ENCODE measurements at regions not wholly inside any gene's neighbourhood (a gene's known extent, or its start where the extent isn't known, plus 50 kb on each side); places are given as distances from the start of the nearest gene placed in this dataset.

GRCh38 chr17:77462553-77463497 is 322.1 kb downstream of the SEC14L1 start:
- TF ChIP-seq CTCF (conservative IDR thresholded peaks at IDR 0.05; ENCODE audit: low read depth, low read length) (no peak), EZH2phosphoT487 (IDR thresholded peaks at IDR 0.05; ENCODE audit: borderline replicate concordance, low read length) (no peak)

Data from PC-3 (cell line).